ENCODE measurements at regions not wholly inside any gene's neighbourhood (a gene's known extent, or its start where the extent isn't known, plus 50 kb on each side); places are given as distances from the start of the nearest gene placed in this dataset.
"Not testable (repeated sequence)": the region's sequence is repeated elsewhere in the genome, so short reads cannot be mapped to it uniquely, and the experiment has no call there.

- no peak for DNase-seq
Measured at GRCh38 chr6:169099411-169100202, 154.0 kb downstream of the THBS2 start.

GRCh38 chr6:169098651-169099050, 155.0 kb downstream of the THBS2 start:
- DNase-seq, result not testable (repeated sequence)

GRCh38 chr6:169098116-169098515, 155.5 kb downstream of the THBS2 start:
- no peak for DNase-seq

GRCh38 chr6:169097381-169097959, 156.2 kb downstream of the THBS2 start:
- DNase-seq, result no peak

GRCh38 chr6:169096388-169096787, 157.3 kb downstream of the THBS2 start:
- DNase-seq, result no peak

GRCh38 chr6:169095153-169095552, 158.5 kb downstream of the THBS2 start:
- no peak for DNase-seq

- no peak for DNase-seq
Measured at GRCh38 chr6:169094552-169094950, 159.1 kb downstream of the THBS2 start.

- no peak for DNase-seq
Measured at GRCh38 chr6:169093770-169094551, 159.7 kb downstream of the THBS2 start.

GRCh38 chr6:169093066-169093723, 160.5 kb downstream of the THBS2 start:
- no peak for DNase-seq

GRCh38 chr6:169092375-169092774, 161.3 kb downstream of the THBS2 start:
- DNase-seq, result no peak

- not testable (repeated sequence) for DNase-seq
Measured at GRCh38 chr6:169090514-169091127, 163.0 kb downstream of the THBS2 start.

- no peak for DNase-seq
Measured at GRCh38 chr6:169088762-169089161, 164.9 kb downstream of the THBS2 start.

GRCh38 chr6:169087443-169088041, 166.1 kb downstream of the THBS2 start:
- DNase-seq, result no peak

GRCh38 chr6:169086616-169087015, 167.0 kb downstream of the THBS2 start:
- DNase-seq, result not testable (repeated sequence)

GRCh38 chr6:169086020-169086419, 167.6 kb downstream of the THBS2 start:
- DNase-seq, result no peak

- no peak for DNase-seq
Measured at GRCh38 chr6:169085466-169085865, 168.2 kb downstream of the THBS2 start.

- not testable (repeated sequence) for DNase-seq
Measured at GRCh38 chr6:169084557-169084956, 169.1 kb downstream of the THBS2 start.

- no peak for DNase-seq
Measured at GRCh38 chr6:169084067-169084466, 169.6 kb downstream of the THBS2 start.

GRCh38 chr6:169083508-169083874, 170.2 kb downstream of the THBS2 start:
- DNase-seq, result no peak

- no peak for DNase-seq
Measured at GRCh38 chr6:169082817-169083507, 170.7 kb downstream of the THBS2 start.

- no peak for DNase-seq
Measured at GRCh38 chr6:169082093-169082492, 171.6 kb downstream of the THBS2 start.

GRCh38 chr6:169081248-169081647, 172.4 kb downstream of the THBS2 start:
- DNase-seq, result no peak

All from bone marrow (tissue), 2 donors.